GM06990 (cell line): ENCODE measurements at regions not wholly inside any gene's neighbourhood (a gene's known extent, or its start where the extent isn't known, plus 50 kb on each side); places are given as distances from the start of the nearest gene placed in this dataset.

Source experiments
- DNase-seq: peaks from one replicate; pipeline ENCODE4 v3.0.0-alpha.2; 2011; ENCODE audit not compliant: insufficient read length; ENCODE audit errors: extremely low read depth
- H3K27me3 ChIP-seq: replicated peaks from 2 replicates; pipeline ENCODE4 v1.6.0; 2011; ENCODE audit warnings: low read length; ENCODE audit not compliant: control insufficient read depth, insufficient read depth
- H3K36me3 ChIP-seq: 2 replicates; pipeline ENCODE4 v1.5.1; 2011; ENCODE audit warnings: low read length; ENCODE audit not compliant: control insufficient read depth, insufficient read depth
- H3K4me3 ChIP-seq: replicated peaks from 2 replicates; pipeline ENCODE4 v1.5.1; 2011; ENCODE audit warnings: low read depth, mild to moderate bottlenecking, control low read depth, low read length
- TF ChIP-seq, protein P1 (sequence below): IDR thresholded peaks from 2 replicates; pipeline ENCODE4 v1.5.1; 2011; ENCODE audit warnings: low read length, control low read depth, mild to moderate bottlenecking, inconsistent platforms; ENCODE audit not compliant: insufficient read depth, poor library complexity, severe bottlenecking

- no peak overlapping the region for H3K4me3 ChIP-seq
- H3K36me3 ChIP-seq: no peaks in the 10 kb centered on the region
- no peak for DNase-seq
- H3K27me3 ChIP-seq: no peaks in the 10 kb centered on the region
- TF ChIP-seq, protein P1, sequence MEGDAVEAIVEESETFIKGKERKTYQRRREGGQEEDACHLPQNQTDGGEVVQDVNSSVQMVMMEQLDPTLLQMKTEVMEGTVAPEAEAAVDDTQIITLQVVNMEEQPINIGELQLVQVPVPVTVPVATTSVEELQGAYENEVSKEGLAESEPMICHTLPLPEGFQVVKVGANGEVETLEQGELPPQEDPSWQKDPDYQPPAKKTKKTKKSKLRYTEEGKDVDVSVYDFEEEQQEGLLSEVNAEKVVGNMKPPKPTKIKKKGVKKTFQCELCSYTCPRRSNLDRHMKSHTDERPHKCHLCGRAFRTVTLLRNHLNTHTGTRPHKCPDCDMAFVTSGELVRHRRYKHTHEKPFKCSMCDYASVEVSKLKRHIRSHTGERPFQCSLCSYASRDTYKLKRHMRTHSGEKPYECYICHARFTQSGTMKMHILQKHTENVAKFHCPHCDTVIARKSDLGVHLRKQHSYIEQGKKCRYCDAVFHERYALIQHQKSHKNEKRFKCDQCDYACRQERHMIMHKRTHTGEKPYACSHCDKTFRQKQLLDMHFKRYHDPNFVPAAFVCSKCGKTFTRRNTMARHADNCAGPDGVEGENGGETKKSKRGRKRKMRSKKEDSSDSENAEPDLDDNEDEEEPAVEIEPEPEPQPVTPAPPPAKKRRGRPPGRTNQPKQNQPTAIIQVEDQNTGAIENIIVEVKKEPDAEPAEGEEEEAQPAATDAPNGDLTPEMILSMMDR: no peak
Observed at GRCh38 chr4:162409048-162409447, 245.2 kb upstream of the FSTL5 start.

DNA sequence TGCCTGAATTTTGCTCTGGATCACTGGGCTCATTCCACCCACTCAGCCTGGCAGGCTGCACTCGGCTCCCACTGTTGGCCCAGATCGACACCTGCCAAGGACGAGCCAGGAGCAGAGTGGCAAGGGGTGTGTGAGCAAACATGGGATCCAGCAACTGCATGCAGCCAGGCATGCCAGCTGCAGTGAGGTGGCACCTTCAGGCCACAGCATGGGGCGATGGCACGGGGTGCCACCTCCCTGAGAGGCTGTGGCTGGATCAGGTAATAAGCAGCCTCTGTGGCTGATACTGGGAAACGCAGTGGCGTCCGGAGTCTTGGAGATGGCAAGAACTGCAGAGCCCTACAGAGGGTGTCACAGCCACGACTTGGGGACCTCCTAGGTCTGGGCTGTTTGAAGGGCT lies 244.5 kb upstream of the FSTL5 start:
- H3K36me3 ChIP-seq: no peaks in the 10 kb centered on the region
- no peak overlapping the region for H3K4me3 ChIP-seq
- TF ChIP-seq, protein P1: no peak
- H3K27me3 ChIP-seq: no peaks in the 10 kb centered on the region
- no peak for DNase-seq

- DNase-seq: no peak
- no peak overlapping the region for H3K4me3 ChIP-seq
- H3K27me3 ChIP-seq: no peaks in the 10 kb centered on the region
- TF ChIP-seq, protein P1: no peak
- H3K36me3 ChIP-seq: no peaks in the 10 kb centered on the region
Observed at GRCh38 chr4:162406637-162407365, 243.0 kb upstream of the FSTL5 start.

DNA sequence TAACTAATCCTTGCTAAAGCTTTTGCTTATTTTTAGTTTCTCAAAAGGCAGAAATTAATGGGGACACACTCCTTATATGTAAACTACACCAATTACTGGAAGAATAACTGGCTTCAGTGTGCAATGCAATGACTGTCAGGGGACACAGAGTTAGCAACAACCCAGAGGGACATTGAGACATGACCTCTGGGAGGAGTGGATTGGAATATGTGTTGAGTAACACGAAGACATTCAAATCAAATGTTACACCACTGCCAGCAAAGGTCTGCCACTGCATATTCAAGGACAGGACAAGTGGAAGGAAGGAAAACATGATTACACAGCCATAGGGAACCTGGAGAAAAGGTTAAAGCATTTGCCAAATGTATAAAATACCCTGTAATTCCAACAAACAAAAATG lies 240.1 kb upstream of the FSTL5 start:
- no peak overlapping the region for H3K4me3 ChIP-seq
- no peaks in the 10 kb centered on the region for H3K27me3 ChIP-seq
- no peak for DNase-seq
- H3K36me3 ChIP-seq: no peaks in the 10 kb centered on the region
- TF ChIP-seq, protein P1: no peak

DNA sequence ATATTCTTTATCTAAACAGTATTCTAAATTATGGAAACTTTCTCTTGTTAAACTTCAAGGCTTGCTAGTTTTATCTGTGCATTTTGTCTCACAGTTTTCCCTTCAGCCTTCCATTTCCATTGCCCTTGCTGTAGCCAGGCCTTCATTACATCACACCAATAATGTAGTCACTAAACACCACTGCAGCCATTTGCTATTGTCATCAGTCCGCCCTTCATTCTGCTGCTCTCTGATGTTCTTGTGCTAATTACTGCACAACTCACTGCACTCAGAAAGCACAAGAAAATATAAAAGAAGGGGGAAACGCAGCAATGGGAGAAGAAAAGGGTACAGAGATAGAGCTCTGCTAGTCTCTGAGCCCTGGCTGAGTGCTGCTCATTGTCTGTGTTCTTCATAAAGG lies 239.6 kb upstream of the FSTL5 start:
- Histone ChIP-seq H3K27me3 (no peaks in the 10 kb centered on the region), H3K4me3 (no peak overlapping the region), H3K36me3 (no peaks in the 10 kb centered on the region)
- TF ChIP-seq, protein P1: no peak
- DNase-seq: no peak

GRCh38 chr4:162401021-162401420 lies 237.2 kb upstream of the FSTL5 start:
- DNase-seq: no peak
- Histone ChIP-seq H3K36me3 (no peaks in the 10 kb centered on the region), H3K4me3 (no peak overlapping the region), H3K27me3 (no peaks in the 10 kb centered on the region)
- TF ChIP-seq, protein P1: no peak
